ENCODE measurements at regions not wholly inside any gene's neighbourhood (a gene's known extent, or its start where the extent isn't known, plus 50 kb on each side); places are given as distances from the start of the nearest gene placed in this dataset.

DNA sequence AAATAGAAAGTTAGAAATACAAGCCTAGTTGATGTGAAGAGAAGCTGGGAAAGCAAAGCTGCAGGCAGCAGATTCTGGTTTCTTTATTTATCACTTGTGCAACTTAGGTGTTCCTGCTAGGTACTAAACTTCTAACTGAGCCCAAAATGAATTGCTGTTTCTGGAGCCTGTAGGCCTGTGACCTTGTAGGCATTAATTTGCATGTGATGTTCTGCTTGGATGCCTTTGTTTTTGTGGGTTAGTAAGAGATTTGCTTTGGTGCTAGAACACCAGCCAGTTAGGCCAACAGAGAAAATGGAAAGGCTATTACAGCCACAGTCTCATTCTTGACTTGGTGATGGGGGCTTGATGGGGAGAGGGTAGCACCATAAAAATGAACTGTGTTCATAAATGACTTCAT is 370.7 kb downstream of the PPP1R3A start:
- TF ChIP-seq, protein P1, sequence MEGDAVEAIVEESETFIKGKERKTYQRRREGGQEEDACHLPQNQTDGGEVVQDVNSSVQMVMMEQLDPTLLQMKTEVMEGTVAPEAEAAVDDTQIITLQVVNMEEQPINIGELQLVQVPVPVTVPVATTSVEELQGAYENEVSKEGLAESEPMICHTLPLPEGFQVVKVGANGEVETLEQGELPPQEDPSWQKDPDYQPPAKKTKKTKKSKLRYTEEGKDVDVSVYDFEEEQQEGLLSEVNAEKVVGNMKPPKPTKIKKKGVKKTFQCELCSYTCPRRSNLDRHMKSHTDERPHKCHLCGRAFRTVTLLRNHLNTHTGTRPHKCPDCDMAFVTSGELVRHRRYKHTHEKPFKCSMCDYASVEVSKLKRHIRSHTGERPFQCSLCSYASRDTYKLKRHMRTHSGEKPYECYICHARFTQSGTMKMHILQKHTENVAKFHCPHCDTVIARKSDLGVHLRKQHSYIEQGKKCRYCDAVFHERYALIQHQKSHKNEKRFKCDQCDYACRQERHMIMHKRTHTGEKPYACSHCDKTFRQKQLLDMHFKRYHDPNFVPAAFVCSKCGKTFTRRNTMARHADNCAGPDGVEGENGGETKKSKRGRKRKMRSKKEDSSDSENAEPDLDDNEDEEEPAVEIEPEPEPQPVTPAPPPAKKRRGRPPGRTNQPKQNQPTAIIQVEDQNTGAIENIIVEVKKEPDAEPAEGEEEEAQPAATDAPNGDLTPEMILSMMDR (IDR thresholded peaks at IDR 0.05) = no peak
- TF ChIP-seq POLR2AphosphoS5 (IDR thresholded peaks at IDR 0.05) = no peak
- no peak for TF ChIP-seq POLR2A (IDR thresholded peaks at IDR 0.05)

Data from suprapubic skin (tissue), 4 donors.